CD4-positive, alpha-beta T cell treated with Interleukin-4 for 4 hours (primary cell): ENCODE measurements at regions not wholly inside any gene's neighbourhood (a gene's known extent, or its start where the extent isn't known, plus 50 kb on each side); places are given as distances from the start of the nearest gene placed in this dataset.

Experiments used
- DNase-seq: peaks from one replicate; pipeline ENCODE4 v3.0.0-alpha.2; 2020

- no peak for DNase-seq
Observed at GRCh38 chr13:31898378-31899071, 133.0 kb upstream of the FRY start.

GRCh38 chr13:31901985-31902384 is 129.6 kb upstream of the FRY start:
- no peak for DNase-seq

GRCh38 chr13:31903111-31903815 is 128.3 kb upstream of the FRY start:
- no peak for DNase-seq

- no peak for DNase-seq
Observed at GRCh38 chr13:31904941-31905824, 126.4 kb upstream of the FRY start.

- DNase-seq: no peak
Observed at GRCh38 chr13:31905961-31906360, 125.6 kb upstream of the FRY start.

- DNase-seq: peak; percentile 36
Observed at GRCh38 chr13:31908696-31909411, 122.7 kb upstream of the FRY start.

- peak; percentile 63 for DNase-seq
Observed at GRCh38 chr13:31909864-31910551, 121.6 kb upstream of the FRY start.

- no peak for DNase-seq
Observed at GRCh38 chr13:31910633-31911032, 120.9 kb upstream of the FRY start.

GRCh38 chr13:31912647-31913401 is 118.8 kb upstream of the FRY start:
- DNase-seq: no peak

- DNase-seq: no peak
Observed at GRCh38 chr13:31913459-31913858, 118.1 kb upstream of the FRY start.

- no peak for DNase-seq
Observed at GRCh38 chr13:31914843-31915242, 116.7 kb upstream of the FRY start.

GRCh38 chr13:31918707-31919106 is 112.9 kb upstream of the FRY start:
- DNase-seq: no peak

- no peak for DNase-seq
Observed at GRCh38 chr13:31919241-31919640, 112.3 kb upstream of the FRY start.

GRCh38 chr13:31919971-31920726 is 111.4 kb upstream of the FRY start:
- no peak for DNase-seq

GRCh38 chr13:31920727-31921100 is 110.9 kb upstream of the FRY start:
- no peak for DNase-seq

- DNase-seq: no peak
Observed at GRCh38 chr13:31922724-31923123, 108.8 kb upstream of the FRY start.

- DNase-seq: no peak
Observed at GRCh38 chr13:31923134-31923763, 108.3 kb upstream of the FRY start.

GRCh38 chr13:31925079-31925478 is 106.5 kb upstream of the FRY start:
- no peak for DNase-seq

GRCh38 chr13:31927219-31927653 is 104.3 kb upstream of the FRY start:
- no peak for DNase-seq
